GM21390 (cell line): ENCODE measurements at regions not wholly inside any gene's neighbourhood (a gene's known extent, or its start where the extent isn't known, plus 50 kb on each side); places are given as distances from the start of the nearest gene placed in this dataset.

Experiments
- ATAC-seq: cut with Tn5 transposase; IDR thresholded peaks from one replicate; pipeline ENCODE4 v1.9.1; 2021; ENCODE audit not compliant: unreplicated experiment

DNA sequence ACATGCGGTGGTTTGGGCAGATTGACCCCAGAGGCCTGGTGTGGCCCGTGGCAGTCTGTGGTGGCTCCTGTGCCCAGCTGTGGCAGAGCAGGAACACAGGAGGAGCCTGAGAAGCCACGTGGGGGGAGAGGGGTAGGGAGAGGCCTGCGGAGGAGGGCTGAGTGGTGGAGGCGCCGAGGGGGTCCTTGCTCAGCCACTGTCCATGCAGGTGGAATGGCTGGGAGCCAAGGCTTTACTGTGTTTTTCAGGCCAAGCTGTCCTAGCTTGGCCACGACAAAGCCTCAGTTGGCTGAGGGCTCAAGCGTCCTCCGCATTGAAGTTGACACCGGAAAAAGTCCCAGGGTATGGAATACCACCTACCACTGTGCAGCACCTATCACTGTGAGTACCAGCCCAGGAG is 107.0 kb downstream of the VEGFA start:
- no peak for ATAC-seq

GRCh38 chr6:43876602-43877001 is 106.6 kb downstream of the VEGFA start:
- no peak for ATAC-seq

GRCh38 chr6:43875849-43876572 is 106.0 kb downstream of the VEGFA start:
- no peak for ATAC-seq

DNA sequence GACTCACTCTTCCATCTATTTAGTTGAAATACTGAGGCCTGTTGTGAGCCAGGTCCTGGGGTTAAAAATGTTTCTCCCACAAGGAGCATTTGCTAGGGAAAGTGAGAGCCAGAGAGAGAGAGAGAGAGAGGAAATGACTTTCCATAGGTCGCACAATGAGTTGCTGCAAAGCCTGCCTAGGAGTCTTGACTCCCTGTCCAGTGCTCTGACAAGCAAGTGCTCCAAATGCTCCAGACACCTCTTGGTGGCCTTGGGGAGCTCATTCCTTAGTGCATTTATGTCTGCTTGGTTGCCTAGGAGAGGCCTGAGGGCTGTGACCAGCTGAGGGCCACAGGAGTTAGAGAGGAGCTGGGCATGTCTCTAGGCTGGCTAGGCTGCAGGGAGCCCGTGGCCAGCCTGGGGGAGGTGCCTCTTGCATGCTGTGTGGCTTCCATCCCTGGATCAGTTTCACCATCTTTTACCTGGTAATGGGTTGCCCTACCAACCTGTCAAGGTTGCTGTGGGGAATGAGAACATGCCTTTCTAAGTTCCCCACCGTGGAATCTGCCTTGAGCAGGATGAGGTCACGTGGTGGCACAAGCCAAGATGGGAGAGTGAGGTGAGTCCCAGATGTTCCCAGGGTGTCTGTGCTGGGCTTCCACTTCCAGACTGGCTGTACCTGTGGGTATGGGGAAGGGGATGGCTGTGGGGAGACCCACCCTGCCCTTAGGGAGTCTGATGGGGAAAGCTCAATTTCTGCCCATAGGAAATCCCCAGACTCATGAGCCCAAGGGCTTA is 105.0 kb downstream of the VEGFA start:
- no peak for ATAC-seq

- no peak for ATAC-seq
Observed at GRCh38 chr6:43873806-43874714, 104.0 kb downstream of the VEGFA start.

- no peak for ATAC-seq
Observed at GRCh38 chr6:43871933-43872332, 101.9 kb downstream of the VEGFA start.

- no peak for ATAC-seq
Observed at GRCh38 chr6:43871284-43871683, 101.3 kb downstream of the VEGFA start.

DNA sequence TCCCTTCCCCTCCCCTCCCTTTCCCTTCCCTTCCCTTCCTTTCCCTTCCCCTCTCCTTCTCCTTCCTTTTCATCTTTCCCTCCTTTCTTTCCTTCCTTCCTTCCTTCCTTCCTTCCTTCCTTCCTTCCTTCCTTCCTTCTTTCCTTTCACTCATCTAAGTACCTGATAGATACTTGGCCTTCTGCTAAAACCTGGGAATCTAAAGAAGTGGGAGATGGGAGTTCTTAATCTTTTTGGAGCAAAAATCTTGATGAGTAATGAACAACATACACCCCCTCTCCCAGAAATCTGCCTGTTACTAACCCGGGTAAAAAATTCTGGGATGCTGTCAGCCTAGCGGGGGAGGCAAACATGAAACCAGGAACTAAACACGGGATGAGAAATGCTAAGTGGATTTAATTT is 100.7 kb downstream of the VEGFA start:
- no peak for ATAC-seq

DNA sequence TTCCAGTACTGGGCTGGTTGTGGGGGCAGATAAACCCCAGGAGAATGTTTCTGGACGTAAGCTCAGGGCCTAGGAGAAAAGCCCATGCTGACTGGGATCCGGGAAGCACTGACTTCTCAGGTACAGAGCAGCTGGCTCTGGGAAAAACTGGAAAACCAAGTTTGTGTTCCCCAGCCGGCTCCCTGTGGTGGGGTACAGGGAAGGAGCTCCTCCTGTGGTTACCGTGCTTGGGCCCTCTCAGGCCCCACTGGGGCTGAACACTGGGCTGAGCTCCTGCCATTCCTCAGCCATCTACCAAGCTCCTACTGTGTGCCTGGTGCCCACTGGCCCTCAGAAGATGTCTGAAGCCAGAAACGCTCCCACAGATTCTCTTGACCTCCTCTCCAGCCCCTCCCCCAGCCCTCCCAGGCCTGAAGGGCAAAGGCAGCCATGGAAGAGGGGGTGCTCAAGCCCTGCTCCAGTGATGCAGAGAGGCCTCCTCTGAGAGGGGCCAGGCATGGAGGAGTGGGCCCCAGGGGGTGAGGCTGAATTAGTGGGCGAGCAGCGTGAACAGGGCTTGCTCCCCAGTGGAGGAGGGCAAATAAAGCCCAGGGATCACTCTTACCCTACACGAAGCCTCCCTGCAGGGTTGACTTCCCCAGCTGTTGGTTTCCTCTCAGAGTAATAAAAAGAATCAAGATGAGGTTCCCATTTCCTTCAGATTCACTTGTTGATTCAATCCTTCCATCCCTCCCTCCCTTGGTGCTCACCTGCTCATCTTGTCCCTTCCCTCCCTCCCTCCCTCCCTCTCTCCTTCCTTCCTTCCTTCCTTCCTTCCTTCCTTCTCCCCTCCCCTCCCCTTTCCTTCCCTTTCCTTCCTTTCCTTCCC is 100.0 kb downstream of the VEGFA start:
- ATAC-seq = no peak

- ATAC-seq = no peak
Observed at GRCh38 chr6:43869079-43869710, 99.2 kb downstream of the VEGFA start.

DNA sequence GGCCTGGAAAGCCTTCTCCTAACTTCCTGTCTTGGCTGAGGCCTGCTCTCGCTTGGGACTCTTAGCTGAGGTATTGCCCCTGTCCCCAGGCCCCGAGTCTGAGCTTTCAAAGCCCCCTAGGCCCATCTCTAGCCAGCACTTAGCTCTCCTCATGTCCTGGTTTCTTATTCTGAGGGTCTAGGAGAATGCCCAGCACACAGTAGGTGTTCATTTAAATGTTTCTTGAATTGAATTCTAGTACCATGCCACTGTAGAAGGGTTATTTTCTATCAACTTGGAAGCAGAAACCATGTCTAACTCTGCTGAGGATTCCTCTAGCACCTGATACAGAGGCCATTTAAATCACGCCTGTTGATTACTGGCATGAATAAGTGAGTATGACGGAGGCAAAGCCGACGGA is 98.5 kb downstream of the VEGFA start:
- no peak for ATAC-seq

DNA sequence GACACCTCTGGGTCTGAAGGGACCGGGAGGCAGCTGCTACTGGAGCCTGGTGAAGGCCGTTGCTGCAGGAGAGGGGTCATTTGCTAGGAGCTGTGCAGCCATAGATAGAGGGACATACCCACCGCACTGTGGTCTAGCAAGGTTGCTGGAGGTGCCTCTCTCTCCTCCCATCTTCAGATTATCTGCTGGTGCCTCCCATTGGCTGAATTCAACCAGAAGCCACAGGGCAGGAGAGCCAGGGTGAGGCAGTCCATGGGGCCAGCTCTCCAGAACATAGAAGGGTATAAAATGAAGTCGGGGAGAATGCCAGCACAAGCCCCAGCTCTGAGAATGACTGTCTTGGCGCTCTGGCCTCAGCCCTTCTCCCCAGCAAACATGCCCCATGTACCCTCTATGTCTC is 98.0 kb downstream of the VEGFA start:
- no peak for ATAC-seq

GRCh38 chr6:43867246-43867645 is 97.2 kb downstream of the VEGFA start:
- no peak for ATAC-seq

DNA sequence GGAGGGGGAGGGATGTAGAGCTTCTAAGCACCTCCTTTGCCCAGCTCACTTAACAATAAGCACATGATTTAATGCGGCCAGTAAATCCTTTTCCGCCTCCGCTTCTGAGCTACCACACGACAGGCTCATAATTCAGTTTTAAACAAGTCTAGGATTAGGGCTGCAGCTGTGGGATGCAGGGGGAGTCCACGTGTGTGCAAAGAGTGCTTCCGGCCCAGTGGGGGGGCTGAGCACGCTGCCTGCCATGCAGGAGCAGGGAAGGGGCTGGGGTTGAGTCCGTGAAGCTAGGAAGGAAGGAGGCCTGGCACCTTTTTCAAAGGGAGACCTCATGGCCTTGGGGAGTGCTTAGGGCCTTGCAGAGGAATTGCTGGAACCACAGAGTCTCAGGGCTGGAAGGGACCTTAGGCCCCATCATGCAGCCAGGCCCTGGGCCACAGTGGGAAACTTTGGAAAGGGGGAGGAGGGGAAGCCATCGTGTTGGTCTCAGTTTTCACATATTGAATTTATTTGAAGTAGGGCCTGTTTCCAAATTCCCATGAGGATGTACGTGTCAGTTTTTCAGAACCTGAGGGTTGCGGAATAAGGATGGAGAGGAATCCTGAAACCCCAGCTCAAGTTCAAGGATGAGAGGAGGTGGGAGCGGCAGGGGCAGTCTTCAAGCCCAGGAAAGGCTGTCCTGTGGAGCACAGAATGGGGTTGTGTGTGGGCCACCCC is 96.1 kb downstream of the VEGFA start:
- ATAC-seq = no peak

- ATAC-seq = no peak
Observed at GRCh38 chr6:43865086-43865485, 95.1 kb downstream of the VEGFA start.

DNA sequence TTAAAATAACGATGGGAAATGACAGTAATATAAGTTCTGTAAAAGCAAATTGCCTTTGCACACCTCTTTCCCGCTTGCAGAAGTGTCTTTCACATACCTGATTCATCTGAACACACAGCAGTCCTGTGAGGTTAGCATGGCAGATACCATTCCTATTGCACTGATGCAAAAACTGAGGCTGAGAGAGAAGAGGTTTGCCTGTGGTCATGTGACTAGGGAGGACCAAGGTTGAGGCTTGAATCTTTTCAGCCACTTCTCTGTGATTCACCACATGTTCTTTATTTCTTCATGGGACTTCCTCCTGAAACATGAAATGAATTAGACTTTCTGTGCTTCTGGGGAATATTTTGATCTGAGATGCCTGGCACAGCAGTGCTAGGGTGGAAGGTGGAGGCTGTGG is 92.9 kb downstream of the VEGFA start:
- no peak for ATAC-seq

DNA sequence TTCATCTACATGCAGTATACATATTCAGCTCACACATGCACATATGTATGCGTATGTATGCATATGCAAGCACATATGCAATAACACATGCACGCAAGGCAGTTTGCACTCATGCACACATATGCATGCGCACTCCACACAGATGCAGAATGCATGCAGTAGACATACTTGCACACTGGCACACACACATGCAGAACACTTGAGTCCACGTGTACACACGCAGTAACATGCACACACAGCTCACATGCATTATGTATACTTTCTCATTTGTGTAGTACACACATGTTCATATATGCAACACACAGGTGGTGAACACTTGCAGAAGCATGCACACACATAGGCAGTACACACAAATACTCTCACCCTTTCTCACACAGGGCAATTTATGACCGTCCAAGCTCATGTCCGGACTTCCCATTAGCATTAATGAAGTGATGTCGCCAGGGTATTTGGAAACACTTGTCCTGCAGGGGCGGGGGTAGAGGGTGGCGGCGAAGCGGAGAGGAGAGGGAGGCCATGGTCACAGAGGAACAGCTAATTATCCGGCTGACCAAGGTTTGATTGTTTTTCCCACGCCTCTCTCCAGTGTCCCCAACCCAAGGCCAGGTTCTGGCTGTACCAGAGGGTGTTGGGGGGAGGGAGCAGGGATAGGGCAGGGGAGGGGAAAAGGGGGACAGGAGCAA is 91.3 kb downstream of the VEGFA start:
- no peak for ATAC-seq

GRCh38 chr6:43860285-43860684 is 90.3 kb downstream of the VEGFA start:
- ATAC-seq = no peak

GRCh38 chr6:43859213-43859612 is 89.2 kb downstream of the VEGFA start:
- ATAC-seq = no peak
